CD1c-positive myeloid dendritic cell (primary cell): ENCODE measurements at regions not wholly inside any gene's neighbourhood (a gene's known extent, or its start where the extent isn't known, plus 50 kb on each side); places are given as distances from the start of the nearest gene placed in this dataset.
A peak's percentile ranks its signal among the peaks of the same experiment; 100 is the strongest.
"Not testable (repeated sequence)": the region's sequence is repeated elsewhere in the genome, so short reads cannot be mapped to it uniquely, and the experiment has no call there.

Experiments
- DNase-seq: peaks from one replicate; pipeline ENCODE4 v3.0.0-alpha.2; 2016; ENCODE audit errors: extremely low spot score

DNA sequence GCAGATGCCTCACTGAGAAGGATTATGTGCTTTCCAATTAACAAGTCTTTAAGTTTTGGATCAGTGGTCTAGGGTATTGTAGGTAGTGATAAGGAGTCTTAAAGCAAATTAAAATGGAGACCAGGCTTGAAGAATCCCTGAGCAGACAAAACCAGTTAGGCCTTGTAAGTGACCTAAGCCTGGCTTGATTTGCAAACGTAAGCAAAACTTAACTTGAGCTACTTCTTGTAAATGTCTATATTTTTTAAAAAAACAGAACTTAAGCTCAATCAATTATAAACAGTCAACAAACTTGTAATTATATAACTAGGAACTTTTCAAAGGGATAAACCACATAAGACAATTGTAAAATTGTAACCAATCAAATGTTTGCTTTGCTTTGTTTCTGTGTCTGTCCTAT lies 72.7 kb upstream of the NALF2 start:
- no peak for DNase-seq

GRCh38 chrX:69430785-69431184 lies 73.3 kb upstream of the NALF2 start:
- DNase-seq, result no peak

GRCh38 chrX:69429339-69430015 lies 74.6 kb upstream of the NALF2 start:
- DNase-seq, result no peak

DNA sequence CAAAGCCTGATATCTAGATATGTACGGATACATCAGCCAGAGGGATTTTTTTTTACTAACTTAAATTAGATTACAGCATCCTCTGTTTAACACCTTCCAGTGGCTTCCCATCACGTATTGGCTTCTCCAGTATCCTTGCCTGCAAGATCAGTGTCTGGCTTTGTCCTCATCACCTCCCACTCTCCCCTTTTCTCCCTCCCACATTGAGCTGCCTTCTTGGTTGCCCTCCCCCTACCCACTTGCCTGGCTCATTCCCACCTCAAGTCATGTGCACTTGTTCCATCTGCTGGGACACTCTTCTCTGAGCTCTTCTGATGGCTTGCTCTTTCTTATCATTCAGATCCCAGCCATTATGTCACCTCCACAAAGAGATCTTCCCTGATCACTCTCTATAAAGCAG lies 75.9 kb upstream of the NALF2 start:
- DNase-seq, result no peak

DNA sequence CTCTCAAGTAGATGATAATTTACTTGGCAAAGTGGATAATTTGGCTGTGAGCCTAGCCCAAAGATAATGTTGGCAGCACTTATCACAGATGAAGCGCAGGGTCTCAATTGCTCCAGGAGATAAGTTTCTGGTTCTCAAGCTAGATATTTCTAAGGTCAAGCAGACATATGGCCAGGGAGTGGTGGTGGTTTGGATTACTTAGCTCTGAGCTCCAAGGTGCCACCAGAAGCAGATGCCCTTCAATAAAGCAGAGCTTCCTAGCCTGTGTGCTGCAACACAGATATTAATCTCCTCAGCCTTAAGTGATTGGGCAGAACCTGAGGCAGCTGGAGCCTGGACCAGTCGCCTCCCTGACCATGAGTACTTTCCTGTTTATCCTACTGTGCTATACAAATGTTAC lies 79.2 kb upstream of the NALF2 start:
- no peak for DNase-seq

DNA sequence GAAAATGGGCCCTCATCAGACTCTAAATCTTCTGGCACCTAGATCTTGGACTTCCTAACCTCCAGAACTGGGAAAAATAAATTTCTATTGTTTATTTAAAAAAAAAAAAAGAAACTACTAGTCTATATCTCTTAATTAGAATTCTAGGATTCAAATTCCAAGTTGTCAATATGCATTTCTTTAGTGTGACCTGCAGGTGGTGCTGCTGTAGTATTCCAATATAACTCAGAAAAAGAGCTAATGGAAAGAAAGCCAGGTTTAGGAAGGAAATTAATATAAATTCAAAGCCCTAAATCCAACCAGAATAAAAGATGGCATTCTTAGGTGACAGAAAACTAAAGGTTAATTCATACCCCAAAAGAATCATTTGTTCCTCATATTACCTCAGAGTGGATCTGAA lies 80.0 kb upstream of the NALF2 start:
- DNase-seq, result no peak

- not testable (repeated sequence) for DNase-seq
Measured at GRCh38 chrX:69422208-69422607, 81.9 kb upstream of the NALF2 start.

DNA sequence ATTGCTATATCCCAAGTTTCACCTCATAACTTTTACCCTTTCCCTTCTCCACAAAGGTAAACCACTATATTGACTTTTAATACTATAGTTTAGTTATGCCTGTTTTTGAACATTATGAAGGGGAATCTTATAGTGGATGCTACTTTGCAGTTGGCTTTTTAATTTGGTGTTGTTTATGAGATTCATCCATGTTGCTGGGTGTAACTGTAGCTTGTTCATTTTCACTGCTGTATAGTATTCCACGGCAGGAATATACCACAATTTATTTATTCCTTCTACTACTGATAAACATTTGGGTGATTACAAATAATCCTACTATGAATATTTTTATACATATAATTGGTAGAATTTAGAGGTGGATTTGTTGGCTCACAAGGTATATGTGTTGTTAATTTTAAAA lies 88.4 kb upstream of the NALF2 start:
- DNase-seq, result no peak

GRCh38 chrX:69412661-69413060 lies 91.5 kb upstream of the NALF2 start:
- DNase-seq, result no peak

- no peak for DNase-seq
Measured at GRCh38 chrX:69398881-69399280, 105.2 kb upstream of the NALF2 start.

- DNase-seq, result no peak
Measured at GRCh38 chrX:69396916-69397315, 107.2 kb upstream of the NALF2 start.

GRCh38 chrX:69395306-69395705 lies 108.8 kb upstream of the NALF2 start:
- no peak for DNase-seq

- no peak for DNase-seq
Measured at GRCh38 chrX:69389101-69389501, 115.0 kb upstream of the NALF2 start.

GRCh38 chrX:69388526-69388925 lies 115.6 kb upstream of the NALF2 start:
- no peak for DNase-seq

DNA sequence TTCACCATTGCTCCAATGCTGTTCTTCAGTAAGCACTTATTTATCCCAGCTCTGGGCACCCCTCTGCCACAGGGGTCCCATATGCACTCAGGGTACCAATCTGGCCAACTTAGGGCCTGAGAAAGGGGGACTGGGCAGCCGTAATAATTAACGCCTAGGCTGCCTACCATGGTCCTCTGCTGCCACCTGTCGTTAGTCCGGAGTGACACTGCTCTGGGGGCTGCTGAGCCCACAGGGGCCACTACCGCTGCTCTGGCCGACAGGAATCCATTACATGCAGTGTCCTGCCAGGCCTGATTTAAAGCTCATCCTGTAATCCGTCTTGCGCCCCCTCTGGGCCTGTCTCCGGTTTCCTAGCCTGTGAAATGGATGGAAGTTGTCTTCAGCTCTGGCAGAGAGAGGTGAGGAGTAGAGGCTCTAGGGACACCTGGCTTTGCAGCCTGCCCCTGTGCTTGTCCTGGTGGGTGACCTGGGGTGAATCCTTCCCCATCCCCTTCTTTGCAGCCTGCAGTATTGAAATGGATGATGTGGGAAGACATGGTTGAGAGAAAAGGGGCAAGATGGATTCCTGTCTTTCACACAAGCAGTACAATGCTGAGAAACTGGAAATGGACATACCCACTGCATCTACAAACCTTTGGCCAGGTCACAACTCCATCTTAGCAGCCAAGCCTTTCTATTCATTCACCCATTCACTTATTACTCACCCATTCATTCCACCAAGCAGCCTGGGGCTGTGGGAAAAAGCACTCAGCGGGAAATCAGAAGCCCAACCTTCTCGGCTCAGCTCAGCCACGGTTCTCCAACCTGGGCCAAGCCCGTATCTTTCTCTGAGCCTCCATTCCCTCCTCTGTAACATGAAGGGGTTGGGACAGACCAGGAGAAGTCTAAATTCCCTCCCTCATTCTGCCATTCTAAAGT lies 116.3 kb upstream of the NALF2 start:
- DNase-seq, result peak; percentile 1

DNA sequence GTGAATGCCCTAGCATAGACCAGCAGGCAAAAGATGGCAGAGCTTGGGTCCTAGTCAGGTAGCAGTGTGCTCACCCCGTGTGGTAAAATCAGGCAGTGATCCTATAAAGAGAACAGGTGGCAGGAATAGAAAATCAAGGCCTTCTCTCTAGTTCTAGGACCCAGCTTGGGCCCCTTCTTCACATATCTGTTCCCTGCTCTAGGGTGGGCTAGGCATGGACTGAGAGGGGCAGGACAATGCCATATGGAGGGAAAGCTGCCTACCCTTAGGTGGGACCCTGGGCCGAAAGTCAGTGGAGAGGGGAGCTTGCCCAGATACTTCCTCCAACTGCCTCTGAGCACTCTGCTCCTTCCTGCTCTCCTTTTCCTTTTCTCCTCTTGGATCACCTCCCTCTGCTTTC lies 117.4 kb upstream of the NALF2 start:
- DNase-seq, result no peak

DNA sequence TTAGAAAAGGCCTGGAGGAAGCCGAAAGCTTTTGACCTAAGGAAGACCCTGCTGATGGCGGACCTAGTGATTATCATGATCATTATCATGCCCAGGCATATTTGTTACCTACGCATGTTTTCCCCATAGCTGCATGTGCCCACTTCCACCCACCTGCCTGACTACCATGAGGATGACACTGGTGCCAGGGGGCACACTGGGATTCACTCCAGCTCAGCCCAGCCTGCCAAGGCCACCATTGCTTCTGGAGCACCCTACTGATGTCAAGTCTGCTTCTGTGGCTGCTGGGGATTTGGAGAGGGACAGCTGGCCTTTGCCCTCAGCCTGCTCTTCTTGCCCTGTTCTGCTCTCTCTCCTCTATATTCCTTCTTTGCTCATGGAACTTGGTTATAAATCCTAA lies 124.7 kb upstream of the NALF2 start:
- DNase-seq, result no peak

DNA sequence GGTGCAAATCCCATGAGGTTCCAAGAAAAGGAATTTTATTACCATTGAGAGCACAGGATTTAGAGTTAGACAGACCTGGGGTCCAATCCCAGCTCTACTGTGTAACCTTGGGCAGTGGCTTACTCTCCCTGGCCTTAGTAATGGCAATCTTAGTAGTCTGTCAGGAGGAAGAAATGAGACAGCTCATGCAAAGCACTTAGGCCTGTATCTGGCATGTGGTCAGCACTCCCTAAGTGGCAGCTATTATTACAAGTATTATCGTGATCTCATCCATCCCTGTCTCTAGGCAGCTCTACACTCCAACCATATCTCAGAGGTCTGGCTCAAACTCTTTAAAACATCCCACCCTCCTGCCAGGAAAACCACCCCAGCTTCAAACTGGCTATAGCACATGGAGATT lies 129.6 kb upstream of the NALF2 start:
- DNase-seq, result no peak

GRCh38 chrX:69372435-69372834 lies 131.7 kb upstream of the NALF2 start:
- DNase-seq, result no peak

DNA sequence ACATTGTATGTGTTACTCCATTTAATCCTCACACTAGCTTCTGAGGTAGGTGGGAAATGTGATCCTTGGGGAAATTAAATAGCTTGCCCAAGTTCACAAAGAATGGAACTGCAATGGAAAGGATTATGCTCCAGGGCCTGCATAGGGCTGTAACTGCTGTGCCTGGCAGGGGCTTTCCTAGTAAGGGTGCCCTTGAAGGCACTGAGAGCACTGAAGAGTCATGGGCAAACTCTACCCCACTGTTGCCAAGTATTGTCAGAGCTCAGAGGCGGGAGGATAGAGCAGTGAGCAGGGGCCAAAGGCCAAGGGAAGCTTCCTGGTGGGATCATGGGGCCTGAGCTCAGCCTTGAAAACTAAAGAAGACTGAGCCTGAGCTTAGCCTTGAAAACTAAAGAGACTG lies 133.0 kb upstream of the NALF2 start:
- DNase-seq, result no peak

DNA sequence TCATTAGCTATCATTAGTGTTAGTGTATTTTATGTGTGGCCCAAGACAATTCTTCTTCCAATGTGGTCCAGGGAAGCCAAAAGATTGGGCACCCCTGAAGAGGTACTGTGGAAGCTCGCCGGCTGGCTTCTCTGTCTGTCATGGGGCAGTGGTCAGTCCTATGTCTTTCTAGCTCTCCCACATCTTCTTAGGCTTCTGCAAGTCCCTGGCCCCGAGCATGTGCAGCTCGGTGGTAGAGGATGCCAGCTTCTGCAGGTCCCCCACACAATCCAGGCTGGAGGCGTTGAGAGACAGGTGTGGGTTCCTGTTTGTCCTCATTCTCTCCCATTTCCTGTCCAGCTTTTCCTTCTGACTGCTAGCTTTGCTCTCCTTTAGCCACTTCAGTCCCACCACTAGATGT lies 134.1 kb upstream of the NALF2 start:
- no peak for DNase-seq

GRCh38 chrX:69366183-69366582 lies 137.9 kb upstream of the NALF2 start:
- no peak for DNase-seq

DNA sequence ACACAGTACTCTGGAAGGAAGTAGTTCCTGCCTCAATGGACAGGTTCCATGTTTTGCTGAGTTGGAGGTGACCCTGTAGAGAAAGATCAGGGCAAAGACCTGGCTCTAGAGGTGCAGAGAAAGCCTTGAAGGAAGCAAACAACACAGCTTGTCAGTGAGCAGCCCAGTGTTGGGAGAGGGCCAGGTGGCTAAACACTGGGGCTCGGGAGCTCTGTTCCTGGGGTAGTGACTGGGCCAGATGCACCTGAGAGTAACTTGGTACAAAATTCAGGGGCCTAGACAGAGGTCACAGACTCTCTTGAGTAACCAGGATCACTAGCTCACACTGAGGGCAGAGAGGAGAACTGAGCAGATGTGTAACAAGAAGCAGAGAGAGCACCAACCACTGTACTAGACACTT lies 138.4 kb upstream of the NALF2 start:
- no peak for DNase-seq
